HG02884 (cell line): ENCODE measurements at regions not wholly inside any gene's neighbourhood (a gene's known extent, or its start where the extent isn't known, plus 50 kb on each side); places are given as distances from the start of the nearest gene placed in this dataset.
"Not testable (repeated sequence)": the region's sequence is repeated elsewhere in the genome, so short reads cannot be mapped to it uniquely, and the experiment has no call there.

Source experiments
- ATAC-seq: cut with Tn5 transposase; IDR thresholded peaks from one replicate; pipeline ENCODE4 v1.9.1; 2021; ENCODE audit warnings: mild to moderate bottlenecking, moderate library complexity; ENCODE audit not compliant: unreplicated experiment

GRCh38 chr14:44620121-44621019 is 113.3 kb upstream of the FSCB start:
- ATAC-seq, result no peak

GRCh38 chr14:44616204-44616603 is 109.1 kb upstream of the FSCB start:
- no peak for ATAC-seq

- no peak for ATAC-seq
These were observed 106.1 kb upstream of the FSCB start for GRCh38 chr14:44613061-44613712.

DNA sequence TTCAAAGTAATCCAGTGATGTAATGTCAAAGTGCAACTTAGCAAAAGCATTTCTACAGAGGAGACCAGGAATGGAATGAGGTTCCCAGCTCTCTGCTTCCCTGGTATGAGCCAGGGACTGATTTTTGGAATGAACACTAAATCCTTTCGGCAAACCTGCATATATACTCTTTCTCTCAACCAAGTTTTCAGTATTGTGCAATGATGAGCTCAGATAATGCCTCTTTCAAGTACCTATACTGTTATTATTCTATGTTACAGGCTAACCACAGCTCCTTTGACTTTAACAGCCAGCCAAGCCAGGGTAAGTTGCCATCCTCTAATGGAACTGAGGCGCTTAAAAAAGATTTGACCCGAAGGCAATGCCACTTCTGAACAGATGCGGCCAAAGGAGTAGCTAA is 104.9 kb upstream of the FSCB start:
- no peak for ATAC-seq

- ATAC-seq, result no peak
These were observed 102.9 kb upstream of the FSCB start for GRCh38 chr14:44609876-44610510.

GRCh38 chr14:44609201-44609600 is 102.1 kb upstream of the FSCB start:
- no peak for ATAC-seq

DNA sequence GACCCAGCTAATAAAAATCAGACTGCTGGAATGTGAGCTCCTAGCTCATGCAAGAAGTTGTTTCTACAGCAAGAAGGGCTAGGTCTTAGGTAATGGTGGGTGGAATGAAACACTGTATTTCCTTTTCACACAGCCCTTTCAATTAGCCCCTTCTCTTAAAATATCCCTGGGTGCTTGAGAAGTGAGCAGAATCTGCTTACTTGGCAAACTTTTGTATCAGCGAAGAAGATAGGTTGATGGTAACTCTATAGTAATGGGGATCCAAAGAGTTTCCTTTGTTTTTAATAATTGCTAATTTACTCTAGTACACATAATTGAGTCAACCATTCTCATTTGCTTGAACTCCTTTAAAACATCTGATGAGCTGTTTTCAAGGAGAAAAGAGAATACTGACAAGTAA is 100.6 kb upstream of the FSCB start:
- ATAC-seq, result no peak

DNA sequence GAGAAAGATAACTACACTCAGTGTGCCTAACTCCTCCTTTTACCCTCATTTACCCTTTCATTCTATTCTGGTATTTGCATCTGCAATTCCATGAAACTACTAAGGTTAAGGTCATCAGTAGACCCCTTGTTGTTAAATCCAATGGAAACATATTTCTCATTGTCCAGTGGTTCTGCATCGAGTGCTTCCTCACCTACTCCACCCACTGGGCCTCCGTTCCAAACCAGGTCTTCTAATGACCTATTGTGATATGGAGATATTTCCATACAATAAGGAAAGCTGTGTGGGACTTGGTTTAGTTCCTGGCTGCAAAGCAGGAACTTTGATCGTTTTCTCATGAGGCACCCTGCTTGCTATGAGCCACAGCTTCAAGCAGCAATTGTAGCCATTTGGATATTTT is 99.5 kb upstream of the FSCB start:
- ATAC-seq, result no peak

DNA sequence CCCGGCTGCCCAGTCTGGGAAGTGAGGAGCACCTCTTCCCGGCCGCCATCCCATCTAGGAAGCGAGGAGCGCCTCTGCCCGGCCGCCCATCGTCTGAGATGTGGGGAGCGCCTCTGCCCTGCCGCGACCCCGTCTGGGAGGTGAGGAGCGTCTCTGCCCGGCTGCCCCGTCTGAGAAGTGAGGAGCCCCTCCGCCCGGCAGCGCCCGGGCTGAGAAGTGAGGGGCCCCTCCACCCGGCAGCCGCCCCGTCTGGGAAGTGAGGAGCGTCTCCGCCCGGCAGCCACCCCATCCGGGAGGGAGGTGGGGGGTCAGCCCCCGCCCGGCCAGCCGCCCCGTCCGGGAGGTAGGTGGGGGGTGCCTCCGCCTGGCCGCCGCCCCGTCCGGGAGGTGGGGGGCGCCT is 94.2 kb upstream of the FSCB start:
- ATAC-seq, result not testable (repeated sequence)

GRCh38 chr14:44589180-44589579 is 82.1 kb upstream of the FSCB start:
- ATAC-seq, result no peak

GRCh38 chr14:44586910-44587309 is 79.8 kb upstream of the FSCB start:
- ATAC-seq, result no peak

DNA sequence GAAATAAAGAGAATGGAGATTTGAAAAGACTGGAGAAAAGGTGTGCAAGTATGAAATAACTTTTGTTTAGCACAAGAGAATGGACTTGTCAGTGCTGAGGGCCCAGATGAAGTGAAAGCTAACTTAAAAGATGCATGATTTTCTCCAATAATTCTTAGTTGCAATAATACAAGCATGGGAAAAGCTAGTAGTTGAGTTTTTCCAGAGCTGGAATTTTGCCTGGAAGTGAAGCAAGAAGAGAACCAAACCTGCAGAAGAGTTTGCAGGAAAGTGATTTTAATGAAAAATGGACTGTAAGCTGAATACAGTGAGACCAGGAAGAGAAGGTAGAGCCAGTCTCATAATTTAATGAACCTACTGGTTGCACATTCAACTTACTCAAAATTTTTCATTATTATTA is 69.3 kb upstream of the FSCB start:
- ATAC-seq, result no peak

DNA sequence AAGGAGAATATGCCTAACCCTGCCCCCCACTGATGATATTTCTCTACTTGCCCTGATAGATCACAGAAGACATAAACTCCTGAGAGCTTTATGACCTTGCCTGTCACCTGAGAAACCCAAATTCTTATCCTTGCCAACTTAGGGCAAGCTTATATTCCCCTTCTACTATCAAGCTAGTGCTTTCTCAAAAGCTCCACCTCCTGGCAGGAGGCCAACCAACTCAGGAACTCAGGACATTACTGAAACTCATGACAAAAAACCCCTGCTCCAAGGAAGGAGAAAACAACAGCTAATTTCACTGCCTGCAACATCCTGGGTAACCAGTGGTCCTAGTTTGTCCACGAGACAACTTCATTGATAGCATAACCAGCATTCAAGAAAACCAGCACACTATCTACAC is 60.9 kb upstream of the FSCB start:
- ATAC-seq, result no peak

GRCh38 chr14:44565968-44566367 is 58.9 kb upstream of the FSCB start:
- no peak for ATAC-seq

DNA sequence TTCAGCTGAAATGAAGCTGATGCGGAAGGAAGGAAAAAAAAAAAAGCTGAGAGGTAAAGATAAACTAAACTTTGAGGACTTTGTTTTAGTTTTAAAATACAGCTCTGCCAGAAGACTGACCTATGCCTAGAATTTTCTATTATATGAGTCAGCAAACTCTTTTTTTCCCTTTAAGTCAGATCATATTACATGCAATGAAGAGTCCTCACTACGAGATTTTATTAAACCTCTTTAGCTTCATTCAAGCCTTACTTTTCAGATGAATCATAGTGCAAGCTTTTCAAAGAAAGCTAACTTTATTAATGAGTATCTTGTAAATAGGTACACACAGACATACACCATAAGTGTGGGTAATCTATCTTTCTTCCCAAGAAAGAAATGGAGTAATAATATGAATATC is 57.8 kb upstream of the FSCB start:
- ATAC-seq, result no peak
